NOMO-1 (cell line): ENCODE measurements at regions not wholly inside any gene's neighbourhood (a gene's known extent, or its start where the extent isn't known, plus 50 kb on each side); places are given as distances from the start of the nearest gene placed in this dataset.

Source experiments
- DNase-seq, 2 experiments: peaks; one replicate each; lab custom pipeline; 2025; ENCODE audit not compliant: unreplicated experiment in 2 of 2; lab: John Stamatoyannopoulos, UW

- DNase-seq: no peak
These were observed 368.5 kb downstream of the PCDH7 start for GRCh38 chr4:31088600-31089230.

DNA sequence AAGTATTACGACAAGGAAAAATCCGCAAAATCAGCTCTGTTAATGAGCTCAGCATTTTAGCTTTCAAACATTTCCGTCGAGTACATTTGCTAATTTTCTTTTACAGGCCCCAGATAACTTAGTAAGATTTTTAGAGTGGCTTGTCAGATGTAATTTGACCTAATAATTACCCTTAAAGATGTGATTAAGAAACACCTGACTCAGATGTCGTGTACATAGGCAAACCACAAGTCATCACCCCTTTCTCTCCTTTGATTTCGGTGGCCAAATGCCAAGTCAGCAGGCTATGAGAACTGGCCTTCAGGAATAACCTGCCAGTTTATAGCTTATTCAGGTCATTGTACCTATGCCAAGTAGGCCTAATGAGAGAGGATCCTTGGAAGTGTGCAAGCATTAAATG lies 369.6 kb downstream of the PCDH7 start:
- no peak for DNase-seq

GRCh38 chr4:31094474-31094873 lies 374.3 kb downstream of the PCDH7 start:
- no peak for DNase-seq

- no peak for DNase-seq
These were observed 377.8 kb downstream of the PCDH7 start for GRCh38 chr4:31097999-31098398.

DNA sequence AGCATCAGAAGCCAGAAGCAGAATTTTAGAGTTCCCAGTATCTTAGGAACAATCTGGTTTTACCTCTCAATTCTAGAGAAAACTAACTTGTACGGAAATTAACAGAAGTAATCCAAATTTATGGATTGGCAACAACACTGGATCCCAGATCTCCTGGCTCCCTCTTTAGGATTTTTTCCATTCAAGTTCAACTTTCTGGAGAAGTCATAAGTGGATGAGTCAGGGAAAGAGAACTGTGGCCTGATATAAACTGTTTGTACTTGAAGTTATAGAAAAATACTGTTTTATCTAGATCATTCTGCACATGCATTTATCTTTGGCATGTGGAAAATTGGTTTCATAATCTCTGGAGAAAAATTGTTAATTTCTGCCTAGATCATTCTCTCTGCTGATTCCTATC lies 380.4 kb downstream of the PCDH7 start:
- DNase-seq: no peak

DNA sequence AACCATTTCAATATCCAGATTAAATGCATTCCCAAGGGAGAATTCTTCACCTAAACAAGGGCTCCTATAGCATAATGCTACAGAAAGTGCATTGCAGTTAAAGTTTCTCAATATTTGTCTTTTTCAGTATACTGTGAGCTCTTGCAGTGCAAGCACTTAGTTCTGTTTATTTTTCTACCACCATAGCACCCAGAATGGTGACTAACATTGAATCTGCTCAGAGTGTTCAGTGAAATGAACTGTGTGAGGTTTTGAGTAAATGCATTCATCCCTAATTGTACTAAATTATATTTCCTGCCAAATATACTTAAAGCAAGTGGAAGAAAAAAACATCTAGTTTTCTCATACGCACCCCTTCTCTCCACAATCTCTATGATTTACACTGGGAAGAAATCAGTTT lies 383.9 kb downstream of the PCDH7 start:
- no peak for DNase-seq

DNA sequence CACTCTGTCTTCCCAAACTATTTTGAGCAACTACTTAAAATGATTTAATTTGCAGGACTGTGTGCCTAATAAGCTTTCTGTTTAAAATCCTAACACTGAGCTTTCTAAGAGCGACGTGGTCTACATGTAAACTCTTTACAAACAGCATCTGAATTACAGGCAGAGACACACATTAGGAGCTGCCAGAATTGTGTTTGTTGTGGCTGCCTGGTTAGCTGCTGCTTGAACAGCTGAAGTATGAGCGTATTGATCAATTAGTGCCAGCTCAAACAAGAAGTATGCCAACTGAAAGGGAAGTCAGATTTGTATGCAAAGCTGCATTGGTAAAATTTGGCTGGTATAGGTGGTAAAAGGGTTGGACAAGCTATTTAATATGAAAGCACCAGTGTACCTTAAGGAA lies 384.4 kb downstream of the PCDH7 start:
- DNase-seq: no peak

DNA sequence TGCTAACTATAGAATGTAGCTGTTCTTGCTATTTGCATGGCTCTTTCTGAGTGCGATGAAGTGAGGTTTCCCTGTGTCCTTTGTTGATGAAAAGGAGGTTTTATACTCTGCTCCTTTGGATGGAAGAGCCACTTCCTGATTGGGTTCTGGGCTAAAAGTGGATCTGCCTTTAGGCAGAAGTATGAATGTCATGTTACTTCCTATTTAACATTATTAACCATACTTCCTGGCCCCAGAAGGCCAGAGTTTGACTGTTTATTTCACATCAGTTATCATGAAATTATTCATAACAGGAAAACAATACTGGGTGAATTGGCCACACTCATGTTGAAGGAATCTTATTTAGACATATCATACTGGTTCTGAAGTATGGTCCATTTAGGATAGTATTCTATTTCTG lies 386.2 kb downstream of the PCDH7 start:
- no peak for DNase-seq

GRCh38 chr4:31107362-31107761 lies 387.2 kb downstream of the PCDH7 start:
- no peak for DNase-seq

DNA sequence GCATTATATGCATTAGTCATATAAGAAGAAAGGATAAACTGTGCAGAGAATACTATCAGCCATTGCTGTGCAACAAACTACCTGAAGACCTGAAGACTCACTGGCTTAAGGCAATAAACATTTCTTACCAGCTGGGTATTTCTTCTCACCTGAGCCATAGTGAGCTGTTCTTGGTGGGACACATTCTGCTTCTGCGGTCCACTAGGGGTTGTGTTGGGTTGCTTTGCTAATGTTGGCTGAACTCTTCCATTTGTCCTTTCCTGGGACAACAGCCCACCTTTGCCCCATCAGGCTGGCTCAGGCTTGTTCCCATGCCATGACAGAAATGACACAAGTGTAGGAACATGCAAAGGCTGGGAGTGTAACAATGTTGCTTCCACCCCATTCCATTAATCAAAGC lies 388.6 kb downstream of the PCDH7 start:
- no peak for DNase-seq

- DNase-seq: no peak
These were observed 391.6 kb downstream of the PCDH7 start for GRCh38 chr4:31111790-31112189.

GRCh38 chr4:31114816-31115215 lies 394.6 kb downstream of the PCDH7 start:
- DNase-seq: no peak

GRCh38 chr4:31124008-31124585 lies 403.9 kb downstream of the PCDH7 start:
- no peak for DNase-seq

DNA sequence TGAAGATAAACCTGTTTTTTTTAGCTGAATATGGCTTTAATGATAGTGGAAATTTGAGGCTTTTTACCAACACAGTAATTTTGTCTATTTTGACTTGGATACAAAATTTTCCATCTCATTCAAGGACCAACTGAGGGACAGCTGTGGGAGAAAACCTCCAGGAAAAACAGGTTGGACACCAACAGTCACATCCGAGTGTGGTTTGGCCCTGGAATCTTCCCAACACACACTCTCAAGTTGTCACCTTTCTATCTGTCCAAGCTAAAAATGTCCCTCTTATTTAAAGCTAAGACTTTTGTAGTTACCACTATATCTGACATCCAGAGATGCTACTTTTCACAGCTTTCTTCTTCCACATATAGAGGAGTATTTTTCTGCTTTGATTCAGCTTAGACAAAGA lies 404.9 kb downstream of the PCDH7 start:
- no peak for DNase-seq

DNA sequence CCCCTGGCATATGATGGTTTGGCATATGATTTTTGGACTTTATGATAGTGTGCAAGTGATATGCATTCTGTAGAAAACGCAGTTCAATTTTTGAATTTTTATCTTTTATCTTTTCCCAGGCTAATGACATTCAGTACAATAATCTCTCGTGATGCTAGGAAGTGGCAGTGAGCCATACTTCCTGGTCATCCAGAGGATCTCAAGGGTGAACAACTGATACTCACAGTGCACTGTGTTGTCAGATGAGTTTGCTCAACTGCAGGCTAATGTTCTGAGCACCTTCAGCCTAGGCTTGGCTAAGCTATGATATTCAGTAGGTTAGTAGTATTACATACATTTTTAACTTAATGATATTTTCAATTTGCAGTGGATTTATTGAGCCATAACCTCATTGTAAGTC lies 405.3 kb downstream of the PCDH7 start:
- DNase-seq: no peak

- DNase-seq: no peak
These were observed 406.8 kb downstream of the PCDH7 start for GRCh38 chr4:31126881-31127398.

GRCh38 chr4:31130930-31131329 lies 410.8 kb downstream of the PCDH7 start:
- DNase-seq: no peak

DNA sequence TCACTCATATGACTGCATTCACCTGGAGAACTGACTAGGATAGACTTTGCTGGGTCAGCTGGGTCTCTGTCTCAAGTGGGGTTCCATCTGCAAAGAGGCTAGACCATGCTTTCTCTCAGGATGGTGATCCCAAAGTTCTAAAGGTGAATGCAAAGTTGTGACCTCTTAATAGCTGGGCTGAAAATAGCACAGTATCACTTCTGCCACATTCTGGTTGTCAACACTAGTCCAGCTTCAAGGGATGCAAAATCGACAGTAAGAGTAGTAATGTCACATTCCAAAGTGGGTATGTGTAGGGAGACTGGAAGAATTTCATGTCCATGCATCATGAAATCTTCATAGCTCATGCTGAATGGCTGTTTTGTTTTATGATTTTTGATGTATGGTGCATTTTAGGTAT lies 414.6 kb downstream of the PCDH7 start:
- no peak for DNase-seq

DNA sequence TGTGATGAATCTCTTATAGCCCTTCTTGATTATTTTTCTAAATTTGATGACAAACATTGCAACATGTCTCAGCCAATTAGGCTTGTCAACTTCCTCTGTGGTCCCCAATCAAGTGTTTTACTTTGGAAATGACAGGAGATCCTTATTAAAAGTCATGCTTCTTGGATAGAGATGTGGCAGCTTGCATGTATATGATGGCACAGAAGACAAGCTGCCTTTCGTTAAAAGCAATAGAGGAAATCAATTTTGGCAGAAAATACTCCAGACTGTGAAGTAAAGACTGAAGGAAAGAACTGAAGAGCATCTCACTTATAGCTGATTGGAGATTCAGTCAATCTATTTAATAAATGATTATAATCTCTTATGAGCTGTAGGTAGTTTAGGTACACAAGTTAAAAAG lies 419.6 kb downstream of the PCDH7 start:
- DNase-seq: no peak

GRCh38 chr4:31141095-31141831 lies 421.1 kb downstream of the PCDH7 start:
- DNase-seq: no peak

DNA sequence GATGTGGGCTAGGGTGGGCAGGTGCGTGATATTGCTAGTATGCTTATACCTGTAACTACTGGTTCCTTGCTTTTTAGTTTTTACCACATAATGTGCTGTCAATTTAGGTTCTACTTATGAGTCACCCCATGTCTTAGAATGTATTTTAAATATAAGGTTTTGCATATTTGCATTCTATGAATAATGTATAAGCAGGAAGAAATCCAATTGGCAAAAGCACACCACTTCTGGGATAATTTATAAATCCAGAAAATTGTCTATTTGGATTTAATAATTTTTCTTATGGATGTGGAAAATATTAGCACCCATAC lies 421.6 kb downstream of the PCDH7 start:
- no peak for DNase-seq

- no peak for DNase-seq
These were observed 426.2 kb downstream of the PCDH7 start for GRCh38 chr4:31146366-31146765.
